ENCODE measurements at regions not wholly inside any gene's neighbourhood (a gene's known extent, or its start where the extent isn't known, plus 50 kb on each side); places are given as distances from the start of the nearest gene placed in this dataset.
"Not testable (repeated sequence)": the region's sequence is repeated elsewhere in the genome, so short reads cannot be mapped to it uniquely, and the experiment has no call there.

GRCh38 chr2:198880986-198881385 lies 576.8 kb downstream of the SATB2 start:
- no peaks in the 10 kb centered on the region for H3K27me3 Mint-ChIP-seq
- no peaks in the 10 kb centered on the region for H3K9me3 Mint-ChIP-seq
- no peaks in the 10 kb centered on the region for H3K4me1 Mint-ChIP-seq
- H3K36me3 Mint-ChIP-seq, result no peaks in the 10 kb centered on the region
- no peak for DNase-seq
- H3K27ac Mint-ChIP-seq, result no peak overlapping the region
- H3K4me3 Mint-ChIP-seq, result no peak overlapping the region
- CTCF ChIA-PET, result no interaction called here

- no peaks in the 10 kb centered on the region for H3K9me3 Mint-ChIP-seq
- no peak for DNase-seq
- H3K27me3 Mint-ChIP-seq, result no peaks in the 10 kb centered on the region
- H3K27ac Mint-ChIP-seq, result no peak overlapping the region
- CTCF ChIA-PET, result no interaction called here
- H3K4me1 Mint-ChIP-seq, result no peaks in the 10 kb centered on the region
- H3K4me3 Mint-ChIP-seq, result no peak overlapping the region
- H3K36me3 Mint-ChIP-seq, result no peaks in the 10 kb centered on the region
Measured at GRCh38 chr2:198880421-198880820, 577.3 kb downstream of the SATB2 start.

- no peaks in the 10 kb centered on the region for H3K36me3 Mint-ChIP-seq
- H3K4me3 Mint-ChIP-seq, result no peak overlapping the region
- H3K27ac Mint-ChIP-seq, result no peak overlapping the region
- H3K27me3 Mint-ChIP-seq, result no peaks in the 10 kb centered on the region
- CTCF ChIA-PET, result no interaction called here
- no peaks in the 10 kb centered on the region for H3K9me3 Mint-ChIP-seq
- no peaks in the 10 kb centered on the region for H3K4me1 Mint-ChIP-seq
- no peak for DNase-seq
Measured at GRCh38 chr2:198874472-198874858, 583.3 kb downstream of the SATB2 start.

- DNase-seq, result no peak
- Mint-ChIP-seq H3K4me3 (no peak overlapping the region), H3K4me1 (no peaks in the 10 kb centered on the region), H3K27ac (no peak overlapping the region), H3K27me3 (no peaks in the 10 kb centered on the region), H3K36me3 (no peaks in the 10 kb centered on the region), H3K9me3 (peaks cover 5% of the 10 kb centered on the region)
- CTCF ChIA-PET, result no interaction called here
Measured at GRCh38 chr2:198873503-198874471, 584.0 kb downstream of the SATB2 start.

GRCh38 chr2:198863655-198864054 lies 594.1 kb downstream of the SATB2 start:
- no peaks in the 10 kb centered on the region for H3K36me3 Mint-ChIP-seq
- H3K9me3 Mint-ChIP-seq, result peaks cover 4% of the 10 kb centered on the region
- H3K4me1 Mint-ChIP-seq, result no peaks in the 10 kb centered on the region
- H3K27ac Mint-ChIP-seq, result no peak overlapping the region
- H3K27me3 Mint-ChIP-seq, result no peaks in the 10 kb centered on the region
- DNase-seq, result no peak
- CTCF ChIA-PET, result no interaction called here
- no peak overlapping the region for H3K4me3 Mint-ChIP-seq

GRCh38 chr2:198861080-198861479 lies 596.7 kb downstream of the SATB2 start:
- Mint-ChIP-seq H3K27ac (no peak overlapping the region), H3K9me3 (peaks cover 4% of the 10 kb centered on the region), H3K27me3 (no peaks in the 10 kb centered on the region), H3K4me3 (no peak overlapping the region), H3K4me1 (no peaks in the 10 kb centered on the region), H3K36me3 (no peaks in the 10 kb centered on the region)
- DNase-seq, result no peak
- CTCF ChIA-PET, result no interaction called here

GRCh38 chr2:198857246-198857645 lies 600.5 kb downstream of the SATB2 start:
- Mint-ChIP-seq H3K27ac (no peak overlapping the region), H3K27me3 (no peaks in the 10 kb centered on the region), H3K4me3 (no peak overlapping the region), H3K4me1 (no peaks in the 10 kb centered on the region), H3K36me3 (no peaks in the 10 kb centered on the region), H3K9me3 (peaks cover 4% of the 10 kb centered on the region)
- CTCF ChIA-PET, result interaction anchor here (0.6 kb wide), 1 partner anchor 354 kb away, joined by 3 read pairs; no protein-coding TSS in a partner anchor
- no peak for DNase-seq

- CTCF ChIA-PET, H3K36me3 Mint-ChIP-seq, H3K9me3 Mint-ChIP-seq, H3K4me1 Mint-ChIP-seq, H3K27ac Mint-ChIP-seq, H3K4me3 Mint-ChIP-seq, H3K27me3 Mint-ChIP-seq, DNase-seq: not testable (repeated sequence)
Measured at GRCh38 chr2:198855746-198856145, 602.0 kb downstream of the SATB2 start.

- DNase-seq, result no peak
- no peak overlapping the region for H3K4me3 Mint-ChIP-seq
- H3K27ac Mint-ChIP-seq, result no peak overlapping the region
- no peaks in the 10 kb centered on the region for H3K4me1 Mint-ChIP-seq
- no peaks in the 10 kb centered on the region for H3K36me3 Mint-ChIP-seq
- CTCF ChIA-PET, result no interaction called here
- no peaks in the 10 kb centered on the region for H3K27me3 Mint-ChIP-seq
- no peaks in the 10 kb centered on the region for H3K9me3 Mint-ChIP-seq
Measured at GRCh38 chr2:198852248-198852647, 605.5 kb downstream of the SATB2 start.

GRCh38 chr2:198825534-198825933 lies 632.2 kb downstream of the SATB2 start:
- no peaks in the 10 kb centered on the region for H3K4me1 Mint-ChIP-seq
- H3K27ac Mint-ChIP-seq, result no peak overlapping the region
- H3K9me3 Mint-ChIP-seq, result no peaks in the 10 kb centered on the region
- DNase-seq, result no peak
- H3K36me3 Mint-ChIP-seq, result no peaks in the 10 kb centered on the region
- no peak overlapping the region for H3K4me3 Mint-ChIP-seq
- CTCF ChIA-PET, result no interaction called here
- H3K27me3 Mint-ChIP-seq, result no peaks in the 10 kb centered on the region

- no peaks in the 10 kb centered on the region for H3K36me3 Mint-ChIP-seq
- H3K4me1 Mint-ChIP-seq, result no peaks in the 10 kb centered on the region
- CTCF ChIA-PET, result no interaction called here
- no peaks in the 10 kb centered on the region for H3K27me3 Mint-ChIP-seq
- H3K27ac Mint-ChIP-seq, result no peak overlapping the region
- no peak overlapping the region for H3K4me3 Mint-ChIP-seq
- H3K9me3 Mint-ChIP-seq, result no peaks in the 10 kb centered on the region
- DNase-seq, result no peak
Measured at GRCh38 chr2:198817536-198817935, 640.2 kb downstream of the SATB2 start.

- Mint-ChIP-seq H3K9me3 (no peaks in the 10 kb centered on the region), H3K27ac (no peak overlapping the region), H3K4me3 (no peak overlapping the region), H3K27me3 (no peaks in the 10 kb centered on the region), H3K4me1 (no peaks in the 10 kb centered on the region), H3K36me3 (no peaks in the 10 kb centered on the region)
- CTCF ChIA-PET, result no interaction called here
- DNase-seq, result no peak
Measured at GRCh38 chr2:198815626-198816025, 642.1 kb downstream of the SATB2 start.

- H3K36me3 Mint-ChIP-seq, result no peaks in the 10 kb centered on the region
- CTCF ChIA-PET, result no interaction called here
- H3K4me1 Mint-ChIP-seq, result no peaks in the 10 kb centered on the region
- no peaks in the 10 kb centered on the region for H3K9me3 Mint-ChIP-seq
- H3K27ac Mint-ChIP-seq, result no peak overlapping the region
- no peak for DNase-seq
- no peaks in the 10 kb centered on the region for H3K27me3 Mint-ChIP-seq
- H3K4me3 Mint-ChIP-seq, result no peak overlapping the region
Measured at GRCh38 chr2:198811198-198811597, 646.5 kb downstream of the SATB2 start.

- no peak for DNase-seq
- Mint-ChIP-seq H3K27me3 (no peaks in the 10 kb centered on the region), H3K4me1 (no peaks in the 10 kb centered on the region), H3K4me3 (no peak overlapping the region), H3K36me3 (no peaks in the 10 kb centered on the region), H3K27ac (no peak overlapping the region), H3K9me3 (no peaks in the 10 kb centered on the region)
- CTCF ChIA-PET, result no interaction called here
Measured at GRCh38 chr2:198809976-198810375, 647.8 kb downstream of the SATB2 start.

GRCh38 chr2:198807131-198807530 lies 650.6 kb downstream of the SATB2 start:
- no peak for DNase-seq
- Mint-ChIP-seq H3K4me1 (no peaks in the 10 kb centered on the region), H3K36me3 (no peaks in the 10 kb centered on the region), H3K4me3 (no peak overlapping the region), H3K27me3 (no peaks in the 10 kb centered on the region), H3K9me3 (no peaks in the 10 kb centered on the region), H3K27ac (no peak overlapping the region)
- CTCF ChIA-PET, result no interaction called here

Measured in activated naive CD4-positive, alpha-beta T cell treated with anti-CD3 and anti-CD28 coated beads, Interleukin-2, amount 10 ng/mL, durations not matched to agents 7 days and 5 days (primary cell).